Suprapubic skin (tissue), 3 donors: ENCODE measurements at regions not wholly inside any gene's neighbourhood (a gene's known extent, or its start where the extent isn't known, plus 50 kb on each side); places are given as distances from the start of the nearest gene placed in this dataset.

Source experiments
- EP300 ChIP-seq: sonication (generic); formaldehyde crosslinking; IDR thresholded peaks from one replicate; pipeline ENCODE4 v1.6.1; 2017; ENCODE audit warnings: antibody characterized with exemption
- POLR2A ChIP-seq, 2 donors: fragments of 450-650 bp; IDR thresholded peaks; one replicate each; pipeline ENCODE4 v1.6.1; 2017; ENCODE audit warnings: antibody characterized with exemption in 2 of 2, mild to moderate bottlenecking in 2 of 2, moderate library complexity in 2 of 2
- TF ChIP-seq, protein P1 (sequence below), 2 donors: fragments of 200-600 bp in 1 of 2; fragments of 450-650 bp in 1 of 2; sonication (generic) in 1 of 2; IDR thresholded peaks; one replicate each; pipeline ENCODE4 v1.5.1; 2016 to 2019; ENCODE audit warnings: antibody characterized with exemption in 2 of 2, mild to moderate bottlenecking in 1 of 2, moderate library complexity in 1 of 2

DNA sequence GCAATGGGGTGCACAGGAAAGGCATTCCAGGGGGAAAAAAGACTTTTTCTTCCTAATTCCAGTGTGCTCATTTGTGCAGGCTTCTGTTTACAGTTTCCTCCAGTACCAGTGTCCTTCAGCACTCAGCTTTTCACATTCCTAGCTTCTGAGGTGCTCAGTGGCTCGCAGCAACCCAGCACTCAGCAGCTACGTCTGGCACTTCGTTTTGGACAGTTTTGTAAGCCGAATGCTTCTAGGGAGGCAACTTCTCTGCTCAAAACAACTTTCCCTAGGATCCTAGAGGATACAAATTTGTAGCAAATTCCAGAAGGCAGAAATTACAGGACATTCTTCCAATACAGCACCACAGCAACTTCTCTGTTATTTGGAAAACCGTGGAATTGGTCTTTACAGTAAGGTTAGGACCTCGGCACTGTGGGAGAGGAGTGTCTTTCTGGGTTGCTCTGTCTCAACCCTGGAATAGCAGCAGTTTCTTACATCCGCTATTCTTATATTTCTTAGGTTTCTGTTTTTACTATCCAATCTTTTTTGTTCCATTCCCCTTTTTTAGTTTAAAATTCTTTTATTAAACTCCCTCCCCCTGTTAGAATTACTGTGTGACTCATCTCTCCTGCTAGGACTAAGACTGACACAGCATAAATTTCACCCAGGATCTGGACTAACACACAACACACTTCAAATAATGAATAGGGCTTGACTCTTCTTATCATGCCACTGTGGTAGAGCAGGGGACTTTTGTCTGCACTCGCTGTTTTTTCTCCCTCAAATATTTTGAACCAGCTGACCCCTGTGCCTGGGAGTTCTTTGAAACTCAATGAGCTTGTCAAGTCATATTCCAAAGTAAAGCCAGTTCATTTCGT lies 1314.7 kb downstream of the FSTL5 start:
- TF ChIP-seq POLR2A (IDR thresholded peaks at IDR 0.05) = no peak
- TF ChIP-seq, protein P1, sequence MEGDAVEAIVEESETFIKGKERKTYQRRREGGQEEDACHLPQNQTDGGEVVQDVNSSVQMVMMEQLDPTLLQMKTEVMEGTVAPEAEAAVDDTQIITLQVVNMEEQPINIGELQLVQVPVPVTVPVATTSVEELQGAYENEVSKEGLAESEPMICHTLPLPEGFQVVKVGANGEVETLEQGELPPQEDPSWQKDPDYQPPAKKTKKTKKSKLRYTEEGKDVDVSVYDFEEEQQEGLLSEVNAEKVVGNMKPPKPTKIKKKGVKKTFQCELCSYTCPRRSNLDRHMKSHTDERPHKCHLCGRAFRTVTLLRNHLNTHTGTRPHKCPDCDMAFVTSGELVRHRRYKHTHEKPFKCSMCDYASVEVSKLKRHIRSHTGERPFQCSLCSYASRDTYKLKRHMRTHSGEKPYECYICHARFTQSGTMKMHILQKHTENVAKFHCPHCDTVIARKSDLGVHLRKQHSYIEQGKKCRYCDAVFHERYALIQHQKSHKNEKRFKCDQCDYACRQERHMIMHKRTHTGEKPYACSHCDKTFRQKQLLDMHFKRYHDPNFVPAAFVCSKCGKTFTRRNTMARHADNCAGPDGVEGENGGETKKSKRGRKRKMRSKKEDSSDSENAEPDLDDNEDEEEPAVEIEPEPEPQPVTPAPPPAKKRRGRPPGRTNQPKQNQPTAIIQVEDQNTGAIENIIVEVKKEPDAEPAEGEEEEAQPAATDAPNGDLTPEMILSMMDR (IDR thresholded peaks at IDR 0.05) = no peak
- no peak for TF ChIP-seq EP300
